BJ (cell line): ENCODE measurements at regions not wholly inside any gene's neighbourhood (a gene's known extent, or its start where the extent isn't known, plus 50 kb on each side); places are given as distances from the start of the nearest gene placed in this dataset.

Experiments
- CTCF ChIA-PET: fragments of 350-600 bp; formaldehyde crosslinking; extraction: SDS; loops from one replicate; lab custom pipeline; 2021; ENCODE audit warnings: antibody characterized with exemption, inconsistent platforms; lab: Yijun Ruan, JAX
- POLR2A ChIA-PET: fragments of 300-600 bp; sonication (Branson Sonifier 250); formaldehyde crosslinking; extraction: SDS; loops from one replicate; lab custom pipeline; 2021; ENCODE audit warnings: antibody characterized with exemption; lab: Charles Lee
- DNase-seq: peaks from one replicate; pipeline ENCODE4 v3.0.0-alpha.2; 2011; ENCODE audit warnings: low read depth
- H3K27me3 ChIP-seq: 2 replicates; pipeline ENCODE4 v1.6.0; 2011; ENCODE audit warnings: low read length; ENCODE audit not compliant: control insufficient read depth, insufficient read depth
- H3K36me3 ChIP-seq: 2 replicates; pipeline ENCODE4 v1.5.1; 2011; ENCODE audit warnings: low read length; ENCODE audit not compliant: control insufficient read depth, insufficient read depth
- H3K4me3 ChIP-seq: 2 replicates; pipeline ENCODE4 v1.5.1; 2011; ENCODE audit warnings: low read depth, mild to moderate bottlenecking, control low read depth, low read length
- CTCF ChIP-seq: IDR thresholded peaks from 2 replicates; pipeline ENCODE4 v1.5.1; 2011; ENCODE audit warnings: low read depth, mild to moderate bottlenecking, control low read depth, inconsistent platforms, low read length, moderate library complexity; ENCODE audit not compliant: insufficient read depth

DNA sequence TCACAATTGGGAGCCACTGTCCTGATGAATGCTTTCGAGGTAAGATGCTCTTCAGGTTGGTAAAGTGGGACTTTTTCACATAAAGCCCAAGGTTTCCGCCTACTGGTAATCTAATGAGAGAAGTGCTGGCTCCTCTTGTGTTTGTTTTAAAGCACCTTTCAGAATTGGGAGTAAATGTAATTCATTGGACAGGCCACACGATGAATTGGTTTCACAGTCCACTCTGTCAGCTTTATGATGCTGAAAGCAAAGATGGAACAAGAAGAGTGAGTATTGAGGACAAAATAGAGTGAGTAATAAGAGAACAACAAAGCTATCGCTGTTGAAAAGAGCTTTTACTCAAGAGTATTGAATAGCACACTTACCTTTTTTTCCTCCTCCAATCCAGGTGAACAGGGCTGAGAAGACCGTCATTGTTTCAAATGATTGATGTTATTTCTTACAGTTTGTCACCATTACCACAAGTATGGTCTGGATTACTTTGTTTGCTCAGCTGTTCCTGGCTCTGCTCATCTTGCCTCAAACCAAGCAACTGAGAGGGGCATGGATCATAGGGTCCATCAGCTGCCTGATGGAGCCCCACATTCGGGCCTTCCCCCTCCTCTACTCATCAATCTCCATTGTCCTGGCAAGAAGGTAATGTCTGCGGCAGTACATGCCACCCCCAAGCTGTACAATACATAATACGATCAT lies 136.1 kb upstream of the CNTN4 start:
- no peaks in the 10 kb centered on the region for H3K36me3 ChIP-seq
- H3K27me3 ChIP-seq, result no peaks in the 10 kb centered on the region
- ChIA-PET CTCF (interaction anchor here (1.9 kb wide), 1 partner anchor 13 kb away, joined by 3 read pairs; no protein-coding TSS in a partner anchor), POLR2A (no interaction called here)
- no peak for DNase-seq
- H3K4me3 ChIP-seq, result no peak overlapping the region
- TF ChIP-seq CTCF, result no peak

DNA sequence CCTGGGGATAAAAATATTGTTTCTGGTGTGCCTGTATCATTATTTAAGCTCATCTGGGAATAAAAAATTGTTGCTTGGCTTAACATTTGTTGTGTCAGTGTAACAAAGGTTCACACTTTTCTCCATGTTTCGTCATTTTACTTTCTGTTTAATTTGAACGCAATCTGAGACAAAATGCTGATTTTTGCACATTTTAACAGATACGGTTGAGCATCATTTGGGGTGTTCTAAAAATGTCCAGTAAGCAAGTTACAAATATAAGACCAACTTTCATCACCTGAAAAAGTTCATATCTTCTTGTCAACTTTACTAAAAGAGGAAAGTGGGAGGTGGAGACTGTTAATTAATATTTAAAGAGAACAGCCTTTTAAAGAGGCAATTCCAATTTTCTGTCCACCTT lies 134.8 kb upstream of the CNTN4 start:
- ChIA-PET CTCF (interaction anchor here (1.9 kb wide), 1 partner anchor 14 kb away, joined by 3 read pairs; no protein-coding TSS in a partner anchor), POLR2A (no interaction called here)
- no peak for DNase-seq
- H3K4me3 ChIP-seq, result no peak overlapping the region
- no peak for TF ChIP-seq CTCF
- H3K27me3 ChIP-seq, result no peaks in the 10 kb centered on the region
- H3K36me3 ChIP-seq, result no peaks in the 10 kb centered on the region

DNA sequence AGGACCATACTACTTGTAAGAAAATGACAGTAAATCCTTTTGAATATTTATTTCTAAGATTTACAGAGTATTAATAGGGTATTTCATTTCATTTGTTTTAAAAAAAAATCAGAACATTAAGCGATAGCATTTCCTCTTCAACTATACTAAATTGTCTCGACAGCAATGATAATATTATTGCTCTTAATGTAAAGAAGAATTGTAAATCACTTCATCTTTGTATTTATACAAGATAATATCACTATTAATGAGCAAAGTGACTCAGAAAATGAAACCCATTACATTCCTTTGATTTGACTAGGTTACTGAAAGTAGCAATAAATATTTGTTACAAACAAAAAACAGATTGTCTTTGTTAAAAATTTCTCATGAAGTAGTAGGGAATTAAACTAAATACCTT lies 131.1 kb upstream of the CNTN4 start:
- Histone ChIP-seq H3K36me3 (no peaks in the 10 kb centered on the region), H3K27me3 (no peaks in the 10 kb centered on the region), H3K4me3 (no peak overlapping the region)
- no peak for DNase-seq
- ChIA-PET CTCF (interaction anchor here (0.6 kb wide), 1 partner anchor 232 kb away, joined by 3 read pairs; no protein-coding TSS in a partner anchor), POLR2A (no interaction called here)
- TF ChIP-seq CTCF, result no peak

- no peaks in the 10 kb centered on the region for H3K27me3 ChIP-seq
- CTCF ChIA-PET, result no interaction called here
- no peak for TF ChIP-seq CTCF
- H3K4me3 ChIP-seq, result no peak overlapping the region
- no peak for DNase-seq
- H3K36me3 ChIP-seq, result no peaks in the 10 kb centered on the region
- POLR2A ChIA-PET, result no interaction called here
Measured at GRCh38 chr3:1969281-1969680, 129.4 kb upstream of the CNTN4 start.

GRCh38 chr3:1971780-1972179 lies 126.9 kb upstream of the CNTN4 start:
- POLR2A ChIA-PET, result no interaction called here
- Histone ChIP-seq H3K4me3 (no peak overlapping the region), H3K27me3 (no peaks in the 10 kb centered on the region), H3K36me3 (no peaks in the 10 kb centered on the region)
- no peak for DNase-seq
- no peak for TF ChIP-seq CTCF
- CTCF ChIA-PET, result no interaction called here
